AG09319 (cell line): ENCODE measurements at regions not wholly inside any gene's neighbourhood (a gene's known extent, or its start where the extent isn't known, plus 50 kb on each side); places are given as distances from the start of the nearest gene placed in this dataset.
A peak's percentile ranks its signal among the peaks of the same experiment; 100 is the strongest.

Experiments
- DNase-seq: peaks from one replicate; pipeline ENCODE4 v3.0.0-alpha.2; 2010; ENCODE audit warnings: low read depth; ENCODE audit errors: extremely low read depth
- TF ChIP-seq, protein P1 (sequence below): IDR thresholded peaks from 2 replicates; pipeline ENCODE4 v1.5.1; 2011; ENCODE audit warnings: low read depth, mild to moderate bottlenecking, inconsistent platforms, low read length, moderate library complexity

GRCh38 chr11:103798446-103798845 is 238.0 kb upstream of the DDI1 start:
- TF ChIP-seq, protein P1, sequence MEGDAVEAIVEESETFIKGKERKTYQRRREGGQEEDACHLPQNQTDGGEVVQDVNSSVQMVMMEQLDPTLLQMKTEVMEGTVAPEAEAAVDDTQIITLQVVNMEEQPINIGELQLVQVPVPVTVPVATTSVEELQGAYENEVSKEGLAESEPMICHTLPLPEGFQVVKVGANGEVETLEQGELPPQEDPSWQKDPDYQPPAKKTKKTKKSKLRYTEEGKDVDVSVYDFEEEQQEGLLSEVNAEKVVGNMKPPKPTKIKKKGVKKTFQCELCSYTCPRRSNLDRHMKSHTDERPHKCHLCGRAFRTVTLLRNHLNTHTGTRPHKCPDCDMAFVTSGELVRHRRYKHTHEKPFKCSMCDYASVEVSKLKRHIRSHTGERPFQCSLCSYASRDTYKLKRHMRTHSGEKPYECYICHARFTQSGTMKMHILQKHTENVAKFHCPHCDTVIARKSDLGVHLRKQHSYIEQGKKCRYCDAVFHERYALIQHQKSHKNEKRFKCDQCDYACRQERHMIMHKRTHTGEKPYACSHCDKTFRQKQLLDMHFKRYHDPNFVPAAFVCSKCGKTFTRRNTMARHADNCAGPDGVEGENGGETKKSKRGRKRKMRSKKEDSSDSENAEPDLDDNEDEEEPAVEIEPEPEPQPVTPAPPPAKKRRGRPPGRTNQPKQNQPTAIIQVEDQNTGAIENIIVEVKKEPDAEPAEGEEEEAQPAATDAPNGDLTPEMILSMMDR = no peak
- DNase-seq = no peak

- no peak for DNase-seq
- TF ChIP-seq, protein P1 = no peak
Measured at GRCh38 chr11:103800406-103801114, 235.9 kb upstream of the DDI1 start.

DNA sequence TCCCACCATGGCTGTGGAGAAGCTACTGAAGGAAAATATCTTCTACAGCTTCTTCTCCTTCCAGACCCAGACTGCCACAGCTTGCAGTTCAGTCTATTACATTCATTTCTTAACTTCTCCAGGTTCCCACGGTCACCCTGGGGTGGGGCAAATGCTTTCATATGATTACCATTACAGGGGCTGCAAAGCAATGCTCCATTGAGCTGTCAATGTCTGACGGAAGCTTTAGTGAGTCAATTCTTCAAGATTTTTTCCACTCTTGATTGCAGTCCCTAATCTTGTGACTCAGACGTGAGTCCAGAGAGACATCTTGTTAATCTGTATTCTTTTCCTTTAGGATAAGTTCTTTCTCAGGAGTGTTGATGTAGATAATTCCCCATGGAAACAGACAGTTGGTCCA is 233.4 kb upstream of the DDI1 start:
- TF ChIP-seq, protein P1 = no peak
- no peak for DNase-seq

- TF ChIP-seq, protein P1 = no peak
- DNase-seq = no peak
Measured at GRCh38 chr11:103805688-103806009, 230.8 kb upstream of the DDI1 start.

- TF ChIP-seq, protein P1 = no peak
- peak; percentile 57 for DNase-seq
Measured at GRCh38 chr11:103806130-103806895, 230.1 kb upstream of the DDI1 start.

DNA sequence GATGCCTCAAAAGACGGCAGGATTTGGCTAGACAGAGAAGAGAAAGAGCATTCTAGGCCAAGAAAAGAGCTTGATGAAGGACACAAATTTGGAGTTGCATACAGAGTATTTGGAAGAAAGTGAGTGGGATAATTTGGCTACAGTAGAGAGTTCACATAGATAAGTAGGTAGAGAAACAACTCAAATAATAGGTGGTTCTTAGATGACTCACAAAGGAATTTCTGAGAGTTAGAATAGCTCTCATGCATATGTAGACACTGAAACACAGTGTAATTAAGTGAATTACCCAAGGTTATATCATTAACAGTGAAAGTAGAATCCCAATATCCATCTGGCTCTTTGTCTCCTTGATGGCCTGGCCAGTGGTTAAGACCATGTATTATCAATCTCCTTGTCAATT is 228.6 kb upstream of the DDI1 start:
- no peak for DNase-seq
- TF ChIP-seq, protein P1 = no peak

DNA sequence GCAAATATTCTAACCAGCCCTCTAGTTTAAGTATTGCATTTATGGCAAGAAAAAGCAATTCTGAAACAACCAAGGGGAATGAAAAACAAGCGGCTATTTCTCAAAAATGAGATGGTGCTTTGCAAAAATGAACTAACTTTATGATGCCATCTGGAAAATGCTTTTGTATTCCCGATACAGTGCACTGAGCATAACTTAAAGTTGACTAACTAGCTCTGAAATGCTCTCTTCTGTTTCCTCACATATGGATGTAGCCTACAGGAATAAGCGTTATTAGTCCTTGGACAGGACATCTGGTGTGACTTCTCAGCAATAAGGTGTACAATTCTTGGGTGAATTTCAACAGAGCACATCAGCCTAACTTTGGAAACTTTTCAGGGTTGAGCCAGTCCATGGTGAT is 228.2 kb upstream of the DDI1 start:
- no peak for DNase-seq
- TF ChIP-seq, protein P1 = no peak
